ENCODE measurements at regions not wholly inside any gene's neighbourhood (a gene's known extent, or its start where the extent isn't known, plus 50 kb on each side); places are given as distances from the start of the nearest gene placed in this dataset.

- DNase-seq (ENCODE audit: low read depth) = no peak
These were observed 1164.3 kb upstream of the GYPC start for GRCh38 chr2:125491663-125492062.

- no peak for DNase-seq (ENCODE audit: low read depth)
These were observed 1143.6 kb upstream of the GYPC start for GRCh38 chr2:125512313-125512712.

- DNase-seq (ENCODE audit: low read depth) = peak; percentile 3
These were observed 1139.4 kb upstream of the GYPC start for GRCh38 chr2:125516496-125517109.

GRCh38 chr2:125526093-125526492, 1129.9 kb upstream of the GYPC start:
- DNase-seq (ENCODE audit: low read depth) = no peak

GRCh38 chr2:125535089-125535488, 1120.9 kb upstream of the GYPC start:
- DNase-seq (ENCODE audit: low read depth) = no peak

GRCh38 chr2:125543968-125544514, 1111.9 kb upstream of the GYPC start:
- DNase-seq (ENCODE audit: low read depth) = no peak

- DNase-seq (ENCODE audit: low read depth) = no peak
These were observed 1102.2 kb upstream of the GYPC start for GRCh38 chr2:125553768-125554167.

GRCh38 chr2:125554956-125555355, 1101.0 kb upstream of the GYPC start:
- no peak for DNase-seq (ENCODE audit: low read depth)

- DNase-seq (ENCODE audit: low read depth) = no peak
These were observed 1096.8 kb upstream of the GYPC start for GRCh38 chr2:125559186-125559585.

- no peak for DNase-seq (ENCODE audit: low read depth)
These were observed 1095.1 kb upstream of the GYPC start for GRCh38 chr2:125560855-125561254.

- DNase-seq (ENCODE audit: low read depth) = no peak
These were observed 1094.7 kb upstream of the GYPC start for GRCh38 chr2:125561302-125561701.

- DNase-seq (ENCODE audit: low read depth) = no peak
These were observed 1093.0 kb upstream of the GYPC start for GRCh38 chr2:125562924-125563323.

- DNase-seq (ENCODE audit: low read depth) = no peak
These were observed 1091.5 kb upstream of the GYPC start for GRCh38 chr2:125564471-125564870.

- no peak for DNase-seq (ENCODE audit: low read depth)
These were observed 1089.5 kb upstream of the GYPC start for GRCh38 chr2:125566422-125566821.

GRCh38 chr2:125567100-125567499, 1088.9 kb upstream of the GYPC start:
- DNase-seq (ENCODE audit: low read depth) = no peak

- no peak for DNase-seq (ENCODE audit: low read depth)
These were observed 1083.3 kb upstream of the GYPC start for GRCh38 chr2:125572660-125573059.

- peak; percentile 9 for DNase-seq (ENCODE audit: low read depth)
These were observed 1082.5 kb upstream of the GYPC start for GRCh38 chr2:125573432-125573831.

GRCh38 chr2:125576558-125576957, 1079.4 kb upstream of the GYPC start:
- no peak for DNase-seq (ENCODE audit: low read depth)

- DNase-seq (ENCODE audit: low read depth) = no peak
These were observed 1074.4 kb upstream of the GYPC start for GRCh38 chr2:125581557-125581956.

GRCh38 chr2:125582516-125582915, 1073.4 kb upstream of the GYPC start:
- DNase-seq (ENCODE audit: low read depth) = no peak

- DNase-seq (ENCODE audit: low read depth) = no peak
These were observed 1071.2 kb upstream of the GYPC start for GRCh38 chr2:125584732-125585131.

- DNase-seq (ENCODE audit: low read depth) = no peak
These were observed 1067.2 kb upstream of the GYPC start for GRCh38 chr2:125588780-125589179.

GRCh38 chr2:125591954-125592353, 1064.0 kb upstream of the GYPC start:
- no peak for DNase-seq (ENCODE audit: low read depth)

- no peak for DNase-seq (ENCODE audit: low read depth)
These were observed 1062.9 kb upstream of the GYPC start for GRCh38 chr2:125593036-125593435.
